OCI-M2 (cell line): ENCODE measurements at regions not wholly inside any gene's neighbourhood (a gene's known extent, or its start where the extent isn't known, plus 50 kb on each side); places are given as distances from the start of the nearest gene placed in this dataset.

Experiments
- DNase-seq: peaks from one replicate; lab custom pipeline; 2025; ENCODE audit not compliant: unreplicated experiment; lab: John Stamatoyannopoulos, UW

DNA sequence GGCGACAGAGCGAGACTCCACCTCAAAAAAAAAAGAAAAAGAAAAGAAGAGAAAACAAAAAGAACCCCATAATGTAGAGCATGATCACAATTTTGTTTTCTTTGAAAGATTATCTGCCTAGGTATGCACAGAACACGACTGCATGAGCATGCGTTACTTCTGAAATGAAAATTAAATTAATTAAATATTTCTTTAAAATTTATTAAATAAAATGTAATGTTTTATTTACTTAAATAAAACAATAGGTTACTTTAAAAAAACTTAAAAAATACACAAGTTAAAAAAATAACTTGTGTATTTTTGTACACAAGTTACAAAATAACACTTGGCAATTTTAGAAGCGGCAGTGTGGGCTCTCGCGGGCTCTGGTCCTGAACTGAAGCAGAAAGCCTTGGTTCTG is 107.8 kb downstream of the TFAP2A start:
- DNase-seq = no peak

- no peak for DNase-seq
Measured at GRCh38 chr6:10305790-10306415, 109.0 kb downstream of the TFAP2A start.

- DNase-seq = no peak
Measured at GRCh38 chr6:10303608-10304506, 111.0 kb downstream of the TFAP2A start.

DNA sequence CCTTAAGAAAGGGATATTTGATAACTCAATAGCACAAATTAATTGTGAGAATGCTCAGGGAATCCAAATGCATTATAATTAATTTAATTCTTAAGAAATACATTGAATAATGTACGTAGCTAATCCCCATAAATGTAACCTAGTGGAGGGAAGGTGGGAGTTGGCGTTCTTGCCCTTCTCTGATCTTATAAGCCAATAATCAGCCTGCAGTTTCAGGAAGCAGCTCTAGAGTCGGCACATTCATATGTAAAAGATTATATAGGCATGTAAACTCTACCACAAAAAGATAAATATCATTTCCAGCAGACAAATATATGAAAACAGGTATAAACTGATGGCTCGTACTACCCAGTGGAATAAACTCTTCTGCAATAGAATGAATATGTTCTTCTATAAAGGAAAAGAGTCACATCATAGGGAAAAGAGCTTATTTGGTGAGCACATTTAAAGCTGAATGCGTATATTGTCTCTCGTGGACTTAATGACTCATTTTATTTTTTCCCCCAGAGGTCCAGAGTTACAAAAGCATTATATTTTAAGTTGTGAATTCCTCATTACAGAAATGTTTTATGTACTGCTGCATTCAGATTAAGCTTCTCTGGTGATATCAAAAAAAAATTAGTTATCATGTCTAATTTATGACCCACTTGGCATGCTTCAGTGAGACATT is 112.2 kb downstream of the TFAP2A start:
- no peak for DNase-seq

DNA sequence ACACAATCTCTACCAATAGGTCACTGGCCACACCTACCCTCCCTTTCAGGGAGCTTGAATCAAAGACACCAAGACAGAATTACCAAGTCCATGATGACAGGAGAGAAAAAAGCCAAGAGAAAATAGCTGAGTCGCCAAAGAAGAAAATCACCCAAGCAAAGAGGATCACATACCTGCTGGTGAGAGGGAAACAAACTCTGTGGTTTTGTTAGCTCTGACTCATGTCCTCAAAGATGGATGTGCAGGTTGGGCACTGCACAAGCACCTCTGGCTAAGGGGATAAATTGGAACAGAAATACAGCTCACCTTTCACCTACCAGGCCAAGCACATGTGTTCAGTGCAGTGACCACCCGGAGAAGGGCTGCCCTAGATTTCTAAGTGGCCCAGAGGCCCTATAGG is 114.8 kb downstream of the TFAP2A start:
- DNase-seq = no peak

DNA sequence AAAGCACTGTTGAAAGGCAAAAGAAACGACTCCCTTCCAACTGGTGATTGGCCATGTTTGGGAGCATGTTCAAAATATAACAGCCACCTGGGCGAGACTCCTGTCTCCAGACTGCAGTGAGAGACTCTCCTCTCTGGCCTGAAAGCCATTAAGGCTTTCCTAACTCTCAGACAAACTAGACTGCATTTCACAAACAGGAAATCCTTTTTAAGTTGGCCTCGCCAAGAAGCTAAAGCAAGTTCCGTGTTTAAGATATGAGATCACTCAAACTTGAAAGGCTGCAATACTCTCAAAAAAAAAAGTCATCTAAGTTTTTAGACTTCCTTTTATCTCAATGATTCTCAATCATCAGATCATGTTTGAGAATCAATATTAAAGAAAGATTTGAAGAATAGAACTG is 117.0 kb downstream of the TFAP2A start:
- DNase-seq = no peak

DNA sequence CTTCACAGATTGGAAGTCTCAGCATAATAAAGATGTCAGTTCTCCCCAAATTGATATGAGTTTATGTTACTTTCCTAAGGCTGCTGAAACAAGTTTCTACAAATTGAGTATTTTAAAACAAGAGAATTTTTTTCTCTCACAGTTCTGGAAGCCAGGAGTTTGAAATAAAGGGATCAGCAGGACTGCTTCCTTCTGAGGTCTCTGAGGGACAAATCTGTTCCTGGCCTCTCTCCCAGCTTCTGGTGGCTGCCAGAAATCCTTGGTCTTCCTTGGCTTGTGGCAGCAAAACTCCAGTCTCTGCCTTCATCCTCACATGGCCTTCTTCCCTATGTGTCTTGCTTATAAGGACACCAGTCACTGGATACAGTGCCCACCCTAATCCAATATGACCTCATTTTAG is 136.1 kb downstream of the TFAP2A start:
- no peak for DNase-seq

DNA sequence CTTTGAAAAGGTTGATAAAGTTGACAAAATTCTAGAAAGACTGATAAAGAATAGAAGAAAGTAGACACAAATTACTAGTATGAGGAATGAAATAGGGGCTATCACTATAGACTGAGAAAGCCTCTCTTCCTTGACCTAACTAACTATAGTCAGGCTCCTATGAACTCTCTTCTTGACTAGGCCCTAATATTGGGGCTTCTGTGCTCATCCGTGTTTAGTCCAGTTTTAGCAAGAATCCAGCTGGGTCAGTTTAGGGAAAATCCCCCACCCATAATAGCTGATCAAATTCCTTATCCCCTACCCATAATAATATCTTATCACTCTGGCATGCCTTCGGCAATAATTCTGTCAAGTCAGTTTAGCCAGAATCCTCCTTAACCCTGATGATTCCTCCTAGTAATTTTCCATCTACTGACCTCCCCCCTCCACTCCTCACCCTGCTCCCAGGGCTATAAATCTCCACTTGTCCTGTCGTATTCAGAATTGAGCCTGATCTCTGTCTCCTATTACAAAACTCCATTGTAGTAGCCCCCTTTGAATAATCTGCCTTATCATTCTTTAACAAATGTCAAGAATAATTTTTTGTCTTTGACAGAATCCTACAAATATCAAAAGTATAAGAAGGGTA is 138.1 kb downstream of the TFAP2A start:
- DNase-seq = no peak

- DNase-seq = no peak
Measured at GRCh38 chr6:10276106-10276505, 138.8 kb downstream of the TFAP2A start.

- DNase-seq = no peak
Measured at GRCh38 chr6:10272591-10272990, 142.3 kb downstream of the TFAP2A start.

- DNase-seq = no peak
Measured at GRCh38 chr6:10271982-10272381, 142.9 kb downstream of the TFAP2A start.

- DNase-seq = no peak
Measured at GRCh38 chr6:10269814-10270472, 144.9 kb downstream of the TFAP2A start.

- no peak for DNase-seq
Measured at GRCh38 chr6:10268611-10269310, 146.1 kb downstream of the TFAP2A start.

DNA sequence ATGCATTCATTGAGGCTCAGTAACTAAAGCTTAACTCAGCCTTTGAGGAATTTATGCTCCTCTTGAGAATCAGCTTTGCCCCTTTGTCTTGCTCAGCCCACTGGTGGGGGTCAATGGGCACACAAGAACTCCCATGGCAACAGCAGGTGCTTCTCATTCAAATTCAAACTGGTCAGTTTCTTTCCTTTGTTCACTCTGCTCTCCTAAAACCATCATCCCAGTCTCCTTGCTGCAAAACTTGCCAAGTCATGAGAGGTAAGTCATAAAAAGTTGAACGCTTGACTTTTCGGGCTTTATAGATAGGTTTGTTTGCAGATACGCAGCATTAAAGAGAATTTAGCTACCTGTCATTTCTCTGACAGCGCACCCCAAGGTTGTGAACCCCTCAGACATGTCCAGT is 146.8 kb downstream of the TFAP2A start:
- no peak for DNase-seq

DNA sequence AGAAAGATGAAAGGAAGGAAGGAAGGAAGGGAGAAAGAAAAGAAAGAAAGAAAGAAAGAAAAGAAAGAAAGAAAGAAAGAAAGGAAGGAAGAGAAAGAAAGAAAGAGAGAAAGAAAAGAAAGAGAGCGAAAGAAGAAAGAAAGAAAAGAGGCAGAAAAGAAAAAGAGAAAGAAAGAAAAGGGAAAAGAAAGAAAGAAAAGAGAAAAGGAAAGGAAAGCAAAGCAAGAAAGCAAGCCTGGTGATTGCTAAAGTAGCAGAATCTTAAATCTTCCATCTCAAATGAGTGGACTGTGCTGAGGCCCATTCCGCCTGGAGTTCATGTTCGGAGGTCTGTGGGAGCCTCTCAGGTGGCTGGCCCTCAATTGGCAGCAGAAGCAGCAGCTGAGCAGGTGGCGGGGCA is 148.4 kb downstream of the TFAP2A start:
- no peak for DNase-seq

GRCh38 chr6:10266061-10266460 is 148.8 kb downstream of the TFAP2A start:
- DNase-seq = no peak

- DNase-seq = no peak
Measured at GRCh38 chr6:10262505-10262904, 152.4 kb downstream of the TFAP2A start.

DNA sequence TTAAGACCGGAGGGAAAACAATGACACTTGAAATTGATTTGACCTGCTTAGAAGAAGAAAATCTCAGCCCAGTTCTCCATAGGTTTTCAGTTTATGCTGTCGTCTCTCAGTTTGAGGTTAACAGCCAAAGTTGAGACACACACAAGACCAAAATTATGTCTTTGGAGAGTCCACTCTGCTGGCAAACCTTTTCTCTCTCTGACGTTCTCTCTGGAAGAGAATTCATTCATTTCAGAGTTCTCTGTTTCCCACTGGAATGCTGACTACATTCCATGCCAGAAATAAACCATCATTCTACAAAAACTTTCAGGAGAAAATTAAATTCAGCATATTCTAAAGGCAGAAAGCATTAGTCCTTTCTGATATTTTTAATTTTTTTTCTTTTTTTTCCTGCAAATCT is 155.2 kb downstream of the TFAP2A start:
- no peak for DNase-seq

GRCh38 chr6:10258341-10258740 is 156.5 kb downstream of the TFAP2A start:
- no peak for DNase-seq

- DNase-seq = no peak
Measured at GRCh38 chr6:10256113-10256690, 158.7 kb downstream of the TFAP2A start.
